Skin epidermis (tissue), 12 donors: ENCODE measurements at regions not wholly inside any gene's neighbourhood (a gene's known extent, or its start where the extent isn't known, plus 50 kb on each side); places are given as distances from the start of the nearest gene placed in this dataset.

Experiments
- H3K27ac ChIP-seq, 21 experiments: fragments of 200-600 bp; sonication (generic) in 11 of 21; one replicate each; pipeline ENCODE4 v1.5.0; 2020; ENCODE audit warnings: mild to moderate bottlenecking in 3 of 21, inconsistent platforms in 2 of 21, moderate library complexity in 2 of 21
- H3K4me3 ChIP-seq, 7 experiments: fragments of 200-600 bp; sonication (generic) in 2 of 7; one replicate each; pipeline ENCODE4 v1.5.0; 2020; ENCODE audit warnings: inconsistent platforms in 2 of 7, mild to moderate bottlenecking in 2 of 7, moderate library complexity in 1 of 7

GRCh38 chr10:107718864-107719263 is 554.4 kb upstream of the SORCS1 start:
- Histone ChIP-seq H3K27ac (no peak overlapping the region), H3K4me3 (no peak overlapping the region)

GRCh38 chr10:107717046-107717445 is 552.5 kb upstream of the SORCS1 start:
- Histone ChIP-seq H3K4me3 (no peak overlapping the region), H3K27ac (no peak overlapping the region)

- H3K4me3 ChIP-seq, result no peak overlapping the region
- no peak overlapping the region for H3K27ac ChIP-seq
Measured at GRCh38 chr10:107715565-107715964, 551.1 kb upstream of the SORCS1 start.

- Histone ChIP-seq H3K4me3 (no peak overlapping the region), H3K27ac (no peak overlapping the region)
Measured at GRCh38 chr10:107708981-107709380, 544.5 kb upstream of the SORCS1 start.

- Histone ChIP-seq H3K4me3 (no peak overlapping the region), H3K27ac (no peak overlapping the region)
Measured at GRCh38 chr10:107706096-107706725, 541.7 kb upstream of the SORCS1 start.

GRCh38 chr10:107701943-107702342 is 537.4 kb upstream of the SORCS1 start:
- Histone ChIP-seq H3K4me3 (no peak overlapping the region), H3K27ac (no peak overlapping the region)

- Histone ChIP-seq H3K4me3 (no peak overlapping the region), H3K27ac (no peak overlapping the region)
Measured at GRCh38 chr10:107692072-107692471, 527.6 kb upstream of the SORCS1 start.

- Histone ChIP-seq H3K4me3 (no peak overlapping the region), H3K27ac (no peak overlapping the region)
Measured at GRCh38 chr10:107689323-107689722, 524.8 kb upstream of the SORCS1 start.

GRCh38 chr10:107687701-107688100 is 523.2 kb upstream of the SORCS1 start:
- no peak overlapping the region for H3K4me3 ChIP-seq
- H3K27ac ChIP-seq, result no peak overlapping the region

- Histone ChIP-seq H3K27ac (no peak overlapping the region), H3K4me3 (no peak overlapping the region)
Measured at GRCh38 chr10:107686095-107686494, 521.6 kb upstream of the SORCS1 start.

GRCh38 chr10:107671960-107672359 is 507.5 kb upstream of the SORCS1 start:
- H3K27ac ChIP-seq, result no peak overlapping the region

GRCh38 chr10:107666214-107666613 is 501.7 kb upstream of the SORCS1 start:
- H3K27ac ChIP-seq, result no peak overlapping the region

More at GRCh38 chr10:107671960-107672359, 507.5 kb upstream of the SORCS1 start:
- H3K4me3 ChIP-seq, result no peak overlapping the region

GRCh38 chr10:107665459-107665858 is 501.0 kb upstream of the SORCS1 start:
- no peak overlapping the region for H3K4me3 ChIP-seq

More at GRCh38 chr10:107666214-107666613, 501.7 kb upstream of the SORCS1 start:
- H3K4me3 ChIP-seq, result no peak overlapping the region

GRCh38 chr10:107657851-107658250 is 493.3 kb upstream of the SORCS1 start:
- no peak overlapping the region for H3K4me3 ChIP-seq
- H3K27ac ChIP-seq, result no peak overlapping the region

More at GRCh38 chr10:107665459-107665858, 501.0 kb upstream of the SORCS1 start:
- H3K27ac ChIP-seq, result no peak overlapping the region

- Histone ChIP-seq H3K27ac (no peak overlapping the region), H3K4me3 (no peak overlapping the region)
Measured at GRCh38 chr10:107656932-107657331, 492.4 kb upstream of the SORCS1 start.

GRCh38 chr10:107653832-107654287 is 489.4 kb upstream of the SORCS1 start:
- Histone ChIP-seq H3K4me3 (peak overlapping the region in 2 of 7 experiments; percentile 11 to 25), H3K27ac (peak overlapping the region in 5 of 21 experiments; percentile 8 to 40 (median 29))

GRCh38 chr10:107650939-107651338 is 486.4 kb upstream of the SORCS1 start:
- H3K4me3 ChIP-seq, result no peak overlapping the region
- H3K27ac ChIP-seq, result no peak overlapping the region

GRCh38 chr10:107649249-107649648 is 484.7 kb upstream of the SORCS1 start:
- H3K27ac ChIP-seq, result no peak overlapping the region
- no peak overlapping the region for H3K4me3 ChIP-seq

GRCh38 chr10:107647462-107647861 is 483.0 kb upstream of the SORCS1 start:
- no peak overlapping the region for H3K4me3 ChIP-seq
- H3K27ac ChIP-seq, result no peak overlapping the region

- no peak overlapping the region for H3K4me3 ChIP-seq
- H3K27ac ChIP-seq, result no peak overlapping the region
Measured at GRCh38 chr10:107631876-107632275, 467.4 kb upstream of the SORCS1 start.

- no peak overlapping the region for H3K4me3 ChIP-seq
- H3K27ac ChIP-seq, result no peak overlapping the region
Measured at GRCh38 chr10:107626862-107627261, 462.4 kb upstream of the SORCS1 start.

- Histone ChIP-seq H3K4me3 (no peak overlapping the region), H3K27ac (no peak overlapping the region)
Measured at GRCh38 chr10:107623292-107623691, 458.8 kb upstream of the SORCS1 start.
